ENCODE measurements at regions not wholly inside any gene's neighbourhood (a gene's known extent, or its start where the extent isn't known, plus 50 kb on each side); places are given as distances from the start of the nearest gene placed in this dataset.

- Mint-ChIP-seq H3K27me3 (no peaks in the 10 kb centered on the region), H3K9me3 (peaks cover 0 to 7% (median 1%) of the 10 kb centered on the region in 7 donors), H3K27ac (no peak overlapping the region), H3K4me1 (no peaks in the 10 kb centered on the region), H3K4me3 (no peak overlapping the region), H3K36me3 (no peaks in the 10 kb centered on the region)
- DNase-seq (no peak), ATAC-seq (ENCODE audit: low read depth in 2 of 2) (no peak)
These were observed 60.0 kb upstream of the MNS1 start for GRCh38 chr15:56524915-56525314.

- Mint-ChIP-seq H3K27ac (no peak overlapping the region), H3K36me3 (peaks cover 0 to 9% of the 10 kb centered on the region in 2 donors), H3K27me3 (peaks cover 0 to 5% (median 0%) of the 10 kb centered on the region in 3 donors), H3K4me3 (no peak overlapping the region), H3K4me1 (no peaks in the 10 kb centered on the region), H3K9me3 (peaks cover 5 to 19% (median 11%) of the 10 kb centered on the region in 7 donors)
- DNase-seq = no peak
- ATAC-seq (ENCODE audit: low read depth in 2 of 2) = no peak
These were observed 58.6 kb upstream of the MNS1 start for GRCh38 chr15:56523521-56523920.

GRCh38 chr15:56519000-56519399 is 54.1 kb upstream of the MNS1 start:
- Mint-ChIP-seq H3K36me3 (peaks cover 0 to 23% of the 10 kb centered on the region in 2 donors), H3K27ac (no peak overlapping the region), H3K4me1 (no peaks in the 10 kb centered on the region), H3K4me3 (no peak overlapping the region), H3K9me3 (peaks cover 5 to 35% (median 25%) of the 10 kb centered on the region in 7 donors), H3K27me3 (peaks cover 0 to 12% (median 4%) of the 10 kb centered on the region in 3 donors)
- ATAC-seq (ENCODE audit: low read depth in 2 of 2) = no peak
- DNase-seq = no peak

All from naive B cell (primary cell).